IMR-90 (cell line): ENCODE measurements at regions not wholly inside any gene's neighbourhood (a gene's known extent, or its start where the extent isn't known, plus 50 kb on each side); places are given as distances from the start of the nearest gene placed in this dataset.

Experiments used
- ATAC-seq: fragments of 200-7000 bp; cut with Tn5 transposase; 2 replicates; pipeline ENCODE4 v1.9.1; 2020; ENCODE audit warnings: low read depth, mild to moderate bottlenecking, moderate library complexity
- BruUV-seq: library from RNA; stranded (reverse); fragments of 400-500 nt; replicated peaks from 2 replicates; lab custom pipeline; 2021; lab: Mats Ljungman, UMichigan
- CTCF ChIA-PET: fragments of 300-600 bp; formaldehyde crosslinking; extraction: SDS; loops from one replicate; lab custom pipeline; 2021; ENCODE audit warnings: antibody characterized with exemption; lab: Yijun Ruan, JAX
- POLR2A ChIA-PET: fragments of 300-600 bp; sonication (Branson Sonifier 250); formaldehyde crosslinking; loops from one replicate; lab custom pipeline; 2022; ENCODE audit warnings: antibody characterized with exemption; ENCODE audit not compliant: unreplicated experiment; lab: Charles Lee
- DNase-seq: peaks from one replicate; pipeline ENCODE4 v3.0.0; 2013
- H2AFZ ChIP-seq: replicated peaks from 2 replicates; pipeline ENCODE3; 2013; ENCODE audit warnings: low read length, mild to moderate bottlenecking; ENCODE audit not compliant: poor library complexity
- H2AK5ac ChIP-seq: 2 replicates; pipeline ENCODE4 v1.6.1; 2013; ENCODE audit warnings: low read depth, low read length, inconsistent platforms
- H2AK9ac ChIP-seq: replicated peaks from 2 replicates; pipeline ENCODE3; 2013; ENCODE audit warnings: mild to moderate bottlenecking, low read depth, low read length, moderate library complexity; ENCODE audit not compliant: poor library complexity
- H2BK120ac ChIP-seq: 2 replicates; pipeline ENCODE4 v1.6.1; 2013; ENCODE audit warnings: low read depth, low read length, inconsistent platforms
- H2BK15ac ChIP-seq: 3 replicates; pipeline ENCODE4 v1.6.1; 2013; ENCODE audit warnings: low read depth, low read length, inconsistent platforms
- H2BK20ac ChIP-seq: 2 replicates; pipeline ENCODE4 v1.6.1; 2013; ENCODE audit warnings: low read depth, mild to moderate bottlenecking, inconsistent platforms, low read length, moderate library complexity
- H2BK5ac ChIP-seq: 2 replicates; pipeline ENCODE4 v1.6.1; 2013; ENCODE audit warnings: mild to moderate bottlenecking, low read depth, low read length, inconsistent platforms; ENCODE audit not compliant: poor library complexity, severe bottlenecking
- H3K14ac ChIP-seq: replicated peaks from 2 replicates; pipeline ENCODE4 v1.6.1; 2013; ENCODE audit warnings: low read depth, low read length, inconsistent platforms
- H3K18ac ChIP-seq: 2 replicates; pipeline ENCODE4 v1.6.1; 2013; ENCODE audit warnings: low read depth, low read length, control low read depth
- H3K23ac ChIP-seq: 2 replicates; pipeline ENCODE4 v1.6.1; 2013; ENCODE audit warnings: low read depth, low read length, inconsistent platforms
- H3K27ac ChIP-seq: 2 replicates; pipeline ENCODE4 v1.5.1; 2013; ENCODE audit warnings: mild to moderate bottlenecking, control low read depth, low read length; ENCODE audit not compliant: insufficient read depth
- H3K27me3 ChIP-seq: 2 replicates; pipeline ENCODE4 v1.6.1; 2013; ENCODE audit warnings: low read length; ENCODE audit not compliant: control insufficient read depth, insufficient read depth
- H3K36me3 ChIP-seq: 2 replicates; pipeline ENCODE4 v1.6.1; 2013; ENCODE audit warnings: low read length, mixed read lengths; ENCODE audit not compliant: control insufficient read depth, insufficient read depth
- H3K4ac ChIP-seq: 2 replicates; pipeline ENCODE4 v1.6.1; 2013; ENCODE audit warnings: low read depth, low read length, inconsistent platforms
- H3K4me1 ChIP-seq: 2 replicates; pipeline ENCODE4 v1.6.1; 2013; ENCODE audit warnings: low read length, mixed read lengths; ENCODE audit not compliant: control insufficient read depth, insufficient read depth
- H3K4me2 ChIP-seq: 2 replicates; pipeline ENCODE4 v1.6.1; 2013; ENCODE audit warnings: low read depth, mild to moderate bottlenecking, control low read depth, low read length, moderate library complexity
- H3K4me3 ChIP-seq: 2 replicates; pipeline ENCODE4 v1.5.1; 2013; ENCODE audit warnings: low read depth, mild to moderate bottlenecking, control low read depth, low read length, moderate library complexity; ENCODE audit not compliant: insufficient read depth
- H3K56ac ChIP-seq: 2 replicates; pipeline ENCODE4 v1.6.1; 2013; ENCODE audit warnings: low read length, inconsistent platforms; ENCODE audit not compliant: insufficient read depth; ENCODE audit errors: extremely low read depth
- H3K79me1 ChIP-seq, 2 experiments: 2 replicates each; pipeline ENCODE4 v1.6.1; 2013; ENCODE audit warnings: low read length in 2 of 2, inconsistent platforms in 1 of 2, low read depth in 1 of 2
- H3K9ac ChIP-seq: 2 replicates; pipeline ENCODE4 v1.6.1; 2013; ENCODE audit warnings: low read depth, low read length, control low read depth
- H3K9me1 ChIP-seq: 2 replicates; pipeline ENCODE4 v1.6.1; 2013; ENCODE audit warnings: low read length, inconsistent platforms; ENCODE audit not compliant: insufficient read depth
- H3K9me3 ChIP-seq: 2 replicates; pipeline ENCODE4 v1.6.1; 2013; ENCODE audit warnings: low read length; ENCODE audit not compliant: control insufficient read depth, insufficient read depth
- H4K20me1 ChIP-seq: 2 replicates; pipeline ENCODE4 v1.6.1; 2013; ENCODE audit warnings: low read length, inconsistent platforms; ENCODE audit not compliant: insufficient read depth
- H4K5ac ChIP-seq: 2 replicates; pipeline ENCODE4 v1.6.1; 2013; ENCODE audit warnings: mild to moderate bottlenecking, low read depth, low read length, control low read depth
- H4K8ac ChIP-seq, 2 experiments: 2 replicates each; pipeline ENCODE4 v1.6.1; 2013; ENCODE audit warnings: low read depth in 2 of 2, low read length in 2 of 2, control low read depth in 1 of 2, inconsistent platforms in 1 of 2
- H4K91ac ChIP-seq: 2 replicates; pipeline ENCODE4 v1.6.1; 2013; ENCODE audit warnings: low read depth, low read length, inconsistent platforms; ENCODE audit not compliant: insufficient read depth
- ELK1 ChIP-seq: fragments of 150-350 bp; IDR thresholded peaks from 2 replicates; pipeline ENCODE4 v1.6.1; 2016; ENCODE audit warnings: low read depth, mild to moderate bottlenecking, low read length, moderate library complexity, borderline replicate concordance
- NFE2L2 ChIP-seq: fragments of 150-350 bp; IDR thresholded peaks from 2 replicates; pipeline ENCODE4 v1.6.1; 2016; ENCODE audit warnings: low read depth, mild to moderate bottlenecking, low read length
- SMC3 ChIP-seq: fragments of 150-350 bp; IDR thresholded peaks from 2 replicates; pipeline ENCODE4 v1.6.1; 2016; ENCODE audit warnings: low read depth, mild to moderate bottlenecking, antibody characterized with exemption, low read length, moderate library complexity
- WGBS, 2 experiments: methylation state at CpG; one replicate each; pipeline versions ENCODE4 v1.1.5 to v1.1.7; 2013; ENCODE audit warnings: missing lambda C conversion rate in 2 of 2; ENCODE audit not compliant: insufficient read length in 1 of 2; ENCODE audit errors: extremely low coverage in 2 of 2; 5-methylcytosine and 5-hydroxymethylcytosine counted together
- dilution Hi-C: fragments of 300-500 bp; cut with HindIII; formaldehyde crosslinking; loops from one replicate; pipeline ENCODE4 v1.14.3; 2018; ENCODE audit warnings: low sequenced_read_pairs; ENCODE audit not compliant: unreplicated experiment
- in situ Hi-C: fragments of 300-500 bp; cut with MboI; formaldehyde crosslinking; loops from 3 replicates; pipeline ENCODE4 v1.14.3; 2019; ENCODE audit warnings: low sequenced_read_pairs, inconsistent platforms, mixed read lengths
- intact Hi-C: fragments of 100-400 bp; cut with micrococcal nuclease; formaldehyde crosslinking; loops from 2 replicates; pipeline ENCODE4 v1.10.0; 2022

DNA sequence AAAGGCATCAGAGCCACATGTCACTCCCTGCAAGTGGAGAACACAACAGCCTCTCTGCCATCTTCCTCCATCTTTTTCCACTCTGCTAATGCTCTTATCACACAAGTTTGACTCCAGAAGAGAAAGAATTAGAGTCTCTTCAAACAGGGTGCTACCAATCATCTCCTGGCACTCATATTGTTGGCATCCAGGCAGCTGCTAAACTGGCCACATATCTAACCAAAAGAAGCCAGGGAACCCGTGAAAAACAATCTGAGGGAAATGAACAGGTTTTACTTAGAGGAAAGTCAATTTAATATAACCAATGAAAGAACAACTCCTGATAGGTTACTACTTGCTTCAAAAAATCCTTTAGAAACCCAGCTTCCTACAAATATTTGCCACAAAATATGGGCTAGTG is 117.2 kb downstream of the SLC25A46 start:
- Histone ChIP-seq H3K23ac (no peak overlapping the region), H2AFZ (no peak overlapping the region), H2BK20ac (no peak overlapping the region), H3K4me2 (no peak overlapping the region), H4K5ac (no peak overlapping the region), H3K56ac (no peak overlapping the region), H3K36me3 (no peaks in the 10 kb centered on the region), H3K4me1 (peaks cover 7% of the 10 kb centered on the region; the same call in 1 of the 2 replicates), H2BK5ac (no peak overlapping the region), H3K27ac (no peak overlapping the region), H3K9me3 (no peaks in the 10 kb centered on the region), H3K4ac (no peak overlapping the region), H3K4me3 (no peak overlapping the region), H3K9ac (no peak overlapping the region), H4K20me1 (no peaks in the 10 kb centered on the region), H2BK15ac (0 out of 3 replicates have a peak overlapping the region, but pooled peaks have one; percentile 45), H2AK5ac (no peak overlapping the region; the same call in 1 of the 2 replicates), H3K79me1 (no peaks in the 10 kb centered on the region), H3K27me3 (no peaks in the 10 kb centered on the region), H4K91ac (no peak overlapping the region), H2AK9ac (no peak overlapping the region), H3K14ac (no peak overlapping the region), H3K18ac (no peak overlapping the region), H2BK120ac (no peak overlapping the region), H4K8ac (no peak overlapping the region), H3K9me1 (0 out of 2 replicates have a peak, but pooled peaks cover 3% of the 10 kb centered on the region)
- DNase-seq (no peak), ATAC-seq (no peak)
- BruUV-seq = no TSS peak
- dilution Hi-C loops (no loop called here), intact Hi-C loops (no loop called here), in situ Hi-C loops (no loop called here)
- CTCF ChIA-PET = interaction anchor here (0.7 kb wide), 1 partner anchor 10 kb away, joined by 3 read pairs; no protein-coding TSS in a partner anchor
- TF ChIP-seq ELK1 (no peak), NFE2L2 (no peak), SMC3 (no peak)
- no CpG with 5 or more reads among the region's 1 CpG for WGBS, 2 experiments
- POLR2A ChIA-PET = no interaction called here
